Upper lobe of right lung (tissue), 1 donor: ENCODE measurements at regions not wholly inside any gene's neighbourhood (a gene's known extent, or its start where the extent isn't known, plus 50 kb on each side); places are given as distances from the start of the nearest gene placed in this dataset.
"Not testable (repeated sequence)": the region's sequence is repeated elsewhere in the genome, so short reads cannot be mapped to it uniquely, and the experiment has no call there.

Source experiments
- ATAC-seq: fragments of 200-7000 bp; cut with Tn5 transposase; one replicate; pipeline ENCODE4 v1.9.1; 2020; ENCODE audit warnings: mild to moderate bottlenecking, moderate library complexity
- DNase-seq: peaks from one replicate; pipeline ENCODE4 v3.0.0-alpha.2; 2020
- H3K27ac ChIP-seq: fragments of 200-600 bp; one replicate; pipeline ENCODE4 v1.8.0; 2022
- H3K27me3 ChIP-seq: fragments of 200-600 bp; one replicate; pipeline ENCODE4 v1.8.0; 2022; ENCODE audit warnings: mild to moderate bottlenecking
- H3K36me3 ChIP-seq: fragments of 200-600 bp; one replicate; pipeline ENCODE4 v1.8.0; 2022
- H3K4me1 ChIP-seq: fragments of 200-600 bp; one replicate; pipeline ENCODE4 v1.8.0; 2022
- H3K4me3 ChIP-seq: fragments of 200-600 bp; one replicate; pipeline ENCODE4 v1.8.0; 2022; ENCODE audit warnings: mild to moderate bottlenecking
- H3K9me3 ChIP-seq: fragments of 200-600 bp; one replicate; pipeline ENCODE4 v1.8.0; 2022
- intact Hi-C: fragments of 100-400 bp; cut with DNase I; formaldehyde crosslinking; loops from one replicate; pipeline ENCODE4 v1.11.0; 2022
- TF ChIP-seq, protein P1 (sequence below): fragments of 200-600 bp; IDR thresholded peaks from one replicate; pipeline ENCODE4 v1.8.0; 2022; ENCODE audit warnings: antibody characterized with exemption
- donor health status: DM: no; HTN: yes; CAD: no; lungs with severe emphysema.

- no peaks in the 10 kb centered on the region for H3K4me1 ChIP-seq
- ATAC-seq: no peak
- no peak overlapping the region for H3K4me3 ChIP-seq
- H3K36me3 ChIP-seq: no peaks in the 10 kb centered on the region
- H3K9me3 ChIP-seq: no peaks in the 10 kb centered on the region
- H3K27me3 ChIP-seq: no peaks in the 10 kb centered on the region
- TF ChIP-seq, protein P1, sequence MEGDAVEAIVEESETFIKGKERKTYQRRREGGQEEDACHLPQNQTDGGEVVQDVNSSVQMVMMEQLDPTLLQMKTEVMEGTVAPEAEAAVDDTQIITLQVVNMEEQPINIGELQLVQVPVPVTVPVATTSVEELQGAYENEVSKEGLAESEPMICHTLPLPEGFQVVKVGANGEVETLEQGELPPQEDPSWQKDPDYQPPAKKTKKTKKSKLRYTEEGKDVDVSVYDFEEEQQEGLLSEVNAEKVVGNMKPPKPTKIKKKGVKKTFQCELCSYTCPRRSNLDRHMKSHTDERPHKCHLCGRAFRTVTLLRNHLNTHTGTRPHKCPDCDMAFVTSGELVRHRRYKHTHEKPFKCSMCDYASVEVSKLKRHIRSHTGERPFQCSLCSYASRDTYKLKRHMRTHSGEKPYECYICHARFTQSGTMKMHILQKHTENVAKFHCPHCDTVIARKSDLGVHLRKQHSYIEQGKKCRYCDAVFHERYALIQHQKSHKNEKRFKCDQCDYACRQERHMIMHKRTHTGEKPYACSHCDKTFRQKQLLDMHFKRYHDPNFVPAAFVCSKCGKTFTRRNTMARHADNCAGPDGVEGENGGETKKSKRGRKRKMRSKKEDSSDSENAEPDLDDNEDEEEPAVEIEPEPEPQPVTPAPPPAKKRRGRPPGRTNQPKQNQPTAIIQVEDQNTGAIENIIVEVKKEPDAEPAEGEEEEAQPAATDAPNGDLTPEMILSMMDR: no peak
- DNase-seq: no peak
- no peak overlapping the region for H3K27ac ChIP-seq
- intact Hi-C loops: no loop called here
These were observed 51.9 kb upstream of the MCUR1 start for GRCh38 chr6:13866301-13866700.

DNA sequence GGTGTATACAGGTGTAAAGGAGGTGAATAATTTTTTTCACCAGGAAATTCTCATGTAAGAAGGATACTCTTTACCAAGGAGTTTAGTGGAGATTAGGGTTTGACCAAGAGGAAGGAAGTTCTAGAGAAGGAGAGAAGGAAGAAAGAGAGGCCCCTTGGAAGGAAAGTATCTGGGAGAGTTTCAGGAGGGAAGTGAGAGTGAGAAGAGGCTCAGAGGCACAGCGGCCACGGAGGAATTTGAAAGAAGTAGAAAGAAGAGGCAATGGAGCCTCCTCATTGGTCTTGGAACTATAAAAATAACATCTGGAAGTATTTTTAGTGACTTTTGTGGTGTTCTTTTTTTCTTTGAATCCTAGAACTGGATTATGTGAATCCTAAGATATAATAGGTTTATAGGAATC is 50.8 kb upstream of the MCUR1 start:
- intact Hi-C loops: no loop called here
- H3K4me1 ChIP-seq: no peaks in the 10 kb centered on the region
- H3K27me3 ChIP-seq: peaks cover 4% of the 10 kb centered on the region
- TF ChIP-seq, protein P1: no peak
- no peak overlapping the region for H3K4me3 ChIP-seq
- H3K27ac ChIP-seq: no peak overlapping the region
- no peaks in the 10 kb centered on the region for H3K36me3 ChIP-seq
- ATAC-seq (no peak), DNase-seq (no peak)
- no peaks in the 10 kb centered on the region for H3K9me3 ChIP-seq

GRCh38 chr6:13864669-13865068 is 50.3 kb upstream of the MCUR1 start:
- H3K9me3 ChIP-seq, ATAC-seq, H3K27ac ChIP-seq, intact Hi-C loops, DNase-seq, H3K36me3 ChIP-seq, H3K4me1 ChIP-seq, H3K4me3 ChIP-seq, H3K27me3 ChIP-seq: not testable (repeated sequence)
